Naive thymus-derived CD8-positive, alpha-beta T cell (primary cell): ENCODE measurements at regions not wholly inside any gene's neighbourhood (a gene's known extent, or its start where the extent isn't known, plus 50 kb on each side); places are given as distances from the start of the nearest gene placed in this dataset.

Experiments used
- ATAC-seq, 2 donors: fragments of 150-1000 bp; cut with Tn5 transposase in 1 of 2; sonication (Bioruptor Pico), chemical (Tn5 transposase) in 1 of 2; 1 replicate in 1 of 2; 2 replicates in 1 of 2; pipeline ENCODE4 v1.10.0; 2021; ENCODE audit warnings: mild to moderate bottlenecking in 2 of 2, moderate library complexity in 2 of 2
- POLR2A ChIA-PET: fragments of 350-600 bp; sonication (Branson Sonifier 250); formaldehyde crosslinking; loops from one replicate; lab custom pipeline; 2021; ENCODE audit warnings: antibody characterized with exemption; lab: Charles Lee
- DNase-seq, 10 donors: peaks; one replicate each; pipeline versions ENCODE4 v3.0.0 to v3.0.0-alpha.2; 2020 to 2022
- H3K27ac Mint-ChIP-seq, 10 donors: one replicate each; pipeline ENCODE4 v1.8.0; 2020 to 2022; ENCODE audit warnings: mild to moderate bottlenecking in 10 of 10, mixed read lengths in 10 of 10, moderate library complexity in 4 of 10, inconsistent platforms in 1 of 10
- H3K27me3 Mint-ChIP-seq, 5 donors: one replicate each; pipeline ENCODE4 v1.8.0; 2021 to 2022; ENCODE audit warnings: mixed read lengths in 5 of 5
- H3K36me3 Mint-ChIP-seq, 3 donors: one replicate each; pipeline ENCODE4 v1.8.0; 2020 to 2022; ENCODE audit warnings: mixed read lengths in 3 of 3, mild to moderate bottlenecking in 2 of 3, inconsistent platforms in 1 of 3
- H3K4me1 Mint-ChIP-seq, 4 donors: one replicate each; pipeline ENCODE4 v1.8.0; 2021 to 2022; ENCODE audit warnings: mixed read lengths in 4 of 4
- H3K4me3 Mint-ChIP-seq, 10 donors: one replicate each; pipeline ENCODE4 v1.8.0; 2020 to 2022; ENCODE audit warnings: mild to moderate bottlenecking in 10 of 10, mixed read lengths in 10 of 10, moderate library complexity in 6 of 10, inconsistent platforms in 1 of 10
- H3K9me3 Mint-ChIP-seq, 9 donors: one replicate each; pipeline ENCODE4 v1.8.0; 2020 to 2022; ENCODE audit warnings: mixed read lengths in 9 of 9, mild to moderate bottlenecking in 3 of 9, inconsistent platforms in 1 of 9, moderate library complexity in 1 of 9

GRCh38 chr1:37234941-37235418 is 200.7 kb upstream of the GRIK3 start:
- DNase-seq = no peak
- Mint-ChIP-seq H3K4me1 (no peaks in the 10 kb centered on the region), H3K27ac (no peak overlapping the region), H3K4me3 (no peak overlapping the region), H3K27me3 (peaks cover 8 to 69% (median 38%) of the 10 kb centered on the region in 5 donors), H3K9me3 (peaks cover 0 to 11% (median 2%) of the 10 kb centered on the region in 9 donors), H3K36me3 (no peaks in the 10 kb centered on the region)
- ATAC-seq = no peak
- POLR2A ChIA-PET = no interaction called here

- Mint-ChIP-seq H3K4me3 (no peak overlapping the region), H3K4me1 (no peaks in the 10 kb centered on the region), H3K27ac (no peak overlapping the region), H3K9me3 (peaks cover 0 to 2% (median 0%) of the 10 kb centered on the region in 9 donors), H3K36me3 (no peaks in the 10 kb centered on the region), H3K27me3 (peaks cover 15 to 79% (median 28%) of the 10 kb centered on the region in 5 donors)
- DNase-seq (no peak), ATAC-seq (no peak)
- POLR2A ChIA-PET = no interaction called here
Observed at GRCh38 chr1:37237948-37238347, 203.6 kb upstream of the GRIK3 start.

- Mint-ChIP-seq H3K27ac (no peak overlapping the region), H3K4me3 (no peak overlapping the region), H3K27me3 (peaks cover 12 to 72% (median 23%) of the 10 kb centered on the region in 5 donors), H3K4me1 (no peaks in the 10 kb centered on the region), H3K36me3 (no peaks in the 10 kb centered on the region), H3K9me3 (peaks cover 0 to 2% (median 0%) of the 10 kb centered on the region in 9 donors)
- POLR2A ChIA-PET = no interaction called here
- ATAC-seq = no peak
- DNase-seq = no peak
Observed at GRCh38 chr1:37238364-37239224, 204.3 kb upstream of the GRIK3 start.

GRCh38 chr1:37239225-37239740 is 205.0 kb upstream of the GRIK3 start:
- peaks cover 12 to 65% (median 19%) of the 10 kb centered on the region in 5 donors for H3K27me3 Mint-ChIP-seq
- no peaks in the 10 kb centered on the region for H3K36me3 Mint-ChIP-seq

GRCh38 chr1:37240897-37241296 is 206.6 kb upstream of the GRIK3 start:
- Mint-ChIP-seq H3K36me3 (no peaks in the 10 kb centered on the region), H3K4me3 (no peak overlapping the region), H3K4me1 (no peaks in the 10 kb centered on the region), H3K27ac (no peak overlapping the region), H3K27me3 (peaks cover 9 to 53% (median 14%) of the 10 kb centered on the region in 5 donors), H3K9me3 (peaks cover 0 to 1% (median 0%) of the 10 kb centered on the region in 9 donors)
- no peak for DNase-seq
- POLR2A ChIA-PET = no interaction called here
- no peak for ATAC-seq

More at GRCh38 chr1:37239225-37239740, 205.0 kb upstream of the GRIK3 start:
- ATAC-seq (no peak), DNase-seq (no peak)
- Mint-ChIP-seq H3K27ac (no peak overlapping the region), H3K4me3 (no peak overlapping the region), H3K9me3 (peaks cover 0 to 2% (median 0%) of the 10 kb centered on the region in 9 donors), H3K4me1 (no peaks in the 10 kb centered on the region)
- POLR2A ChIA-PET = no interaction called here

- Mint-ChIP-seq H3K27me3 (peaks cover 6 to 48% (median 21%) of the 10 kb centered on the region in 5 donors), H3K9me3 (no peaks in the 10 kb centered on the region), H3K4me1 (no peaks in the 10 kb centered on the region), H3K4me3 (no peak overlapping the region), H3K27ac (no peak overlapping the region), H3K36me3 (no peaks in the 10 kb centered on the region)
- no peak for ATAC-seq
- POLR2A ChIA-PET = no interaction called here
- DNase-seq = no peak
Observed at GRCh38 chr1:37242501-37242900, 208.2 kb upstream of the GRIK3 start.

- peaks cover 3 to 51% (median 23%) of the 10 kb centered on the region in 5 donors for H3K27me3 Mint-ChIP-seq
- H3K27ac Mint-ChIP-seq = no peak overlapping the region
Observed at GRCh38 chr1:37243368-37244082, 209.2 kb upstream of the GRIK3 start.

GRCh38 chr1:37244083-37244480 is 209.8 kb upstream of the GRIK3 start:
- Mint-ChIP-seq H3K27ac (no peak overlapping the region), H3K4me3 (no peak overlapping the region), H3K4me1 (no peaks in the 10 kb centered on the region), H3K36me3 (no peaks in the 10 kb centered on the region), H3K9me3 (no peaks in the 10 kb centered on the region), H3K27me3 (peaks cover 3 to 45% (median 23%) of the 10 kb centered on the region in 5 donors)
- DNase-seq (no peak), ATAC-seq (no peak)
- POLR2A ChIA-PET = no interaction called here

More at GRCh38 chr1:37243368-37244082, 209.2 kb upstream of the GRIK3 start:
- no peak for ATAC-seq
- H3K4me3 Mint-ChIP-seq = no peak overlapping the region
- no peaks in the 10 kb centered on the region for H3K9me3 Mint-ChIP-seq
- H3K4me1 Mint-ChIP-seq = no peaks in the 10 kb centered on the region
- no peaks in the 10 kb centered on the region for H3K36me3 Mint-ChIP-seq
- POLR2A ChIA-PET = no interaction called here
- no peak for DNase-seq

- no peaks in the 10 kb centered on the region for H3K4me1 Mint-ChIP-seq
- no peaks in the 10 kb centered on the region for H3K9me3 Mint-ChIP-seq
- no peaks in the 10 kb centered on the region for H3K36me3 Mint-ChIP-seq
- DNase-seq (no peak), ATAC-seq (no peak)
- POLR2A ChIA-PET = no interaction called here
- H3K27me3 Mint-ChIP-seq = peaks cover 1 to 42% (median 22%) of the 10 kb centered on the region in 5 donors
- no peak overlapping the region for H3K27ac Mint-ChIP-seq
- H3K4me3 Mint-ChIP-seq = no peak overlapping the region
Observed at GRCh38 chr1:37244815-37245214, 210.5 kb upstream of the GRIK3 start.

GRCh38 chr1:37246631-37247030 is 212.3 kb upstream of the GRIK3 start:
- peaks cover 7 to 33% (median 24%) of the 10 kb centered on the region in 5 donors for H3K27me3 Mint-ChIP-seq
- no peak overlapping the region for H3K27ac Mint-ChIP-seq
- DNase-seq = no peak
- no peaks in the 10 kb centered on the region for H3K36me3 Mint-ChIP-seq
- H3K4me1 Mint-ChIP-seq = no peaks in the 10 kb centered on the region
- POLR2A ChIA-PET = no interaction called here
- no peak overlapping the region for H3K4me3 Mint-ChIP-seq
- no peaks in the 10 kb centered on the region for H3K9me3 Mint-ChIP-seq
- ATAC-seq = no peak

- H3K9me3 Mint-ChIP-seq = peaks cover 0 to under 1% (median 0%) of the 10 kb centered on the region in 9 donors
- no peak for ATAC-seq
- DNase-seq = no peak
- no peaks in the 10 kb centered on the region for H3K36me3 Mint-ChIP-seq
- no peaks in the 10 kb centered on the region for H3K4me1 Mint-ChIP-seq
- H3K27ac Mint-ChIP-seq = no peak overlapping the region
- POLR2A ChIA-PET = no interaction called here
- H3K4me3 Mint-ChIP-seq = no peak overlapping the region
- peaks cover 25 to 45% (median 33%) of the 10 kb centered on the region in 5 donors for H3K27me3 Mint-ChIP-seq
Observed at GRCh38 chr1:37250371-37250770, 216.1 kb upstream of the GRIK3 start.

- peaks cover 0 to 7% (median 0%) of the 10 kb centered on the region in 4 donors for H3K4me1 Mint-ChIP-seq
Observed at GRCh38 chr1:37255136-37255795, 219.1 kb upstream of the ZC3H12A start.

More at GRCh38 chr1:37255136-37255795, 219.1 kb upstream of the ZC3H12A start:
- Mint-ChIP-seq H3K9me3 (peaks cover 0 to 24% (median 0%) of the 10 kb centered on the region in 9 donors), H3K27me3 (peaks cover 37 to 66% (median 60%) of the 10 kb centered on the region in 5 donors), H3K4me3 (no peak overlapping the region), H3K36me3 (peaks cover 0 to 5% (median 0%) of the 10 kb centered on the region in 3 donors), H3K27ac (no peak overlapping the region)
- POLR2A ChIA-PET = no interaction called here
- no peak for DNase-seq
- no peak for ATAC-seq
